ENCODE measurements at regions not wholly inside any gene's neighbourhood (a gene's known extent, or its start where the extent isn't known, plus 50 kb on each side); places are given as distances from the start of the nearest gene placed in this dataset.

- FAIRE-seq: no peak
Measured at GRCh38 chr9:7936996-7937395, 137.4 kb upstream of the DMAC1 start.

DNA sequence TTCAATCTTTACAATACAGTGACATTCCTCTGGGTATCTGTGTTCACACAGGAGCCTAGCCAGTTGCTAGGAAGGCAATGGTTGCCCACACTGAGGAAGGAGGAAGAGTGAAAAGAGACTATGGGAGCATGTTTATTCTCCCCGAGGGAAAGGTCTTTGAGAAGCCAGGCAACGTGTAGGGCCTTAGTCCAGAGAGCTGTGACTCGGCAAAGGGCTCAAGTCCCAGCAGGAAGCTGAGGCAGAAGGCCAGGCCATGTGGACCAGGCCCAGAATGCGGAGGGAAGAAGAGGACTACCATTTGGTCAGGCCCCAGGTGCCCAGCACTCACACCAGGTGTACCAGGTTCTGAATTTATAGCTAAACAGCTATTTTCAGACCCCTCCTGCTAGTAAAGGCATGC lies 136.6 kb upstream of the DMAC1 start:
- FAIRE-seq: no peak

- no peak for FAIRE-seq
Measured at GRCh38 chr9:7935681-7936080, 136.1 kb upstream of the DMAC1 start.

GRCh38 chr9:7932767-7933166 lies 133.2 kb upstream of the DMAC1 start:
- FAIRE-seq: no peak

- no peak for FAIRE-seq
Measured at GRCh38 chr9:7930613-7931012, 131.0 kb upstream of the DMAC1 start.

- no peak for FAIRE-seq
Measured at GRCh38 chr9:7921545-7922197, 122.1 kb upstream of the DMAC1 start.

DNA sequence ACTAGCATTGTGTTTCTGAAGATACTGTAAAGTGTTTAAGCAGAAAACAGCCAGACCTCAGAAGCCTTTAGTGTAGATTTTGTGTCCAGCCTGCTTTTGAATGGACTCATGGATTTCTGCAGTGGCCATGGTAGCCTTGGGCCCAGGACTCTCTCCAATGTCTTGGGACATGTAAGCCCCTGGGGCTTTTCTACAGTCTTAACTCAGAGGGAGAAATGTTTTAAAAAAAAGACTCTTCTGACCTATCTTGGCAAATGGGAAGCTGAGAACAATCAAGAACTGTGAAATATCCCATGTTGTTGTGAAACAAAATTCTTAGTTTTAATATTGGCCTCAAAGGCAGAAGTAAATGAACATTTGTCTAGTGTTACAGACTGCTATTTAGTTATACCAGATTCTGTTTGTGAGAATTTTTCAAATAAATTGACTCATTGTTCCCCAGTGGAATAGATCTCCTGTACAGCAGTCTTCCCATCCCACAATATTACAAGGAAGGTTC lies 112.5 kb upstream of the DMAC1 start:
- no peak for FAIRE-seq

- no peak for FAIRE-seq
Measured at GRCh38 chr9:7910426-7911020, 110.9 kb upstream of the DMAC1 start.

- no peak for FAIRE-seq
Measured at GRCh38 chr9:7909537-7909936, 110.0 kb upstream of the DMAC1 start.

GRCh38 chr9:7907551-7908337 lies 108.2 kb upstream of the DMAC1 start:
- no peak for FAIRE-seq

- no peak for FAIRE-seq
Measured at GRCh38 chr9:7906783-7907550, 107.4 kb upstream of the DMAC1 start.

- no peak for FAIRE-seq
Measured at GRCh38 chr9:7901621-7902020, 102.0 kb upstream of the DMAC1 start.

DNA sequence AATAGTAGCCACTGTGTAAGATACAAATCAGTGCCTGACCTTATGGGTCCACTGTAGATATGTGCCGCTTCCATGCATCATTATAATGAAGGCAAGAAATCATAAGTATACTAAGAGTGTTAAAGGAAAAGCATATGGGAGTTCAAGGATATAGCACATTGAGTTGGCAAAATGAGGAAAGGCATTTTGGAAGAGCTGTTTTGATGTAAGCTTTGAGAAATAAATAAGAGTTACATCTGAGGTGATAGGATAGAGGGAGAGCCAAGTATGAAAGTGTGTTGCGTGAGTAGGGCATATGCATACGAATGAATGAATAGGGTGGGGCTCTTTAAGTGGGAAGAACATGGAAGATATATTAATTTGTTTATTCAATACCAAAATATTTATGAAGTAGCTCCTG lies 101.0 kb upstream of the DMAC1 start:
- FAIRE-seq: no peak

DNA sequence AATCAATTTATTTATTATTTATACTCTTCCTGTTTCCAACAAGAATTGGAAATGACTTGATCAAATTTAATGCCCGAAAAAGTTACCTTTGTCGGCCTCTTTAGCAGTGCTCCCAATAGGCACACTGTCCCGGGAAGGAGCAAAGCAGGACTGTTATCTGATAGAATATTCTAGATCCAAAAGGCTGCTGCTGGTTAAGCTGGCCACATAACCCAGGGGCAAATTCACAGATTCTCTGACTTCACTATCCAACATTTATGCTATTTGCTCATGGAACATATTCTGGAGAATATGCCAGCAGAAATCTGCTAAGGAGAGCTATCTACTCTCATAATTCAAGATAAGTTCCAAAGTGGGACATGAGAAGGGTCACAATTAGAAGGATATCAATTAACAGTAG lies 100.2 kb upstream of the DMAC1 start:
- FAIRE-seq: no peak

GRCh38 chr9:7894231-7894630 lies 94.7 kb upstream of the DMAC1 start:
- no peak for FAIRE-seq

DNA sequence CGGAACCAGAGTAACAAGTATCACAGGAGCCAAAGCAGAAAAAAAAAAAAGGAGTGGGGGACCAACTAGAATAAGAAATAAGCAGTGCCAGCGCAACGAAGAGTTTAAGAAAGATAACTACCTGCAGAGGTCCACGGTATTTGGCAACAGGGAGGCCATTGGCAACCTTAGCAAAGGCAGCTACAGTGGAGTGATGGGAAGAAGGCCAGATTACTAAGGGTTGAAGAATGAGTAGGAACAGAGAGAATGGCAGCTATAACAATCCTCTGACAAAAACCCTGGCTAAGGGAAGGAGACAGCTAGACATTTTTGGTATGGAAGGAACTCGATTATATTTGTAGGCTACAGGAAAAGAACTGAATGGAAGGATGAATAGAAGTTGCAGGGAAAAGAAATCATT lies 93.4 kb upstream of the DMAC1 start:
- FAIRE-seq: no peak

GRCh38 chr9:7879551-7880245 lies 80.1 kb upstream of the DMAC1 start:
- FAIRE-seq: no peak

GRCh38 chr9:7871977-7872730 lies 72.6 kb upstream of the DMAC1 start:
- FAIRE-seq: no peak

GRCh38 chr9:7869340-7869739 lies 69.8 kb upstream of the DMAC1 start:
- no peak for FAIRE-seq

- no peak for FAIRE-seq
Measured at GRCh38 chr9:7862170-7862569, 62.6 kb upstream of the DMAC1 start.

DNA sequence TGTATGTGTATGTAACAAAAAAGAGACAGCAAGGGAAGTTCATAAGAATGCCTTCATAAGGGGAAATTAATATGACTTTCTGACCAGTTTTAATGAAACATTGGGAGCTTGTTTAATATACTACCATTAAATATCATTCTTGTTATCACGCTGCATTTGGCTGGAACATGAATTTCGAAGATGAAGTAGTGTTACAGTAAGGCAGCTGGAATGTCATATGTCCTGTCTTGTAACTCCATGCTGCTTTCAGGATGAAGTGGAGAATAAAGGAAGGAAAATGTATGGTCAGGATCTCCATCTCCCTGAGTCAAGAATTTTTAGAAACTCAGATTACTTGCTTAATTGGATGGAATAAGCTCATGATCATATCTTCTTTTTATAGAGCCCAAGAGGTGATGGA lies 61.5 kb upstream of the DMAC1 start:
- FAIRE-seq: no peak

- no peak for FAIRE-seq
Measured at GRCh38 chr9:7860335-7860709, 60.7 kb upstream of the DMAC1 start.

All from endometrium (tissue), 2 donors.